GM12892 (cell line): ENCODE measurements at regions not wholly inside any gene's neighbourhood (a gene's known extent, or its start where the extent isn't known, plus 50 kb on each side); places are given as distances from the start of the nearest gene placed in this dataset.

Source experiments
- DNase-seq: peaks from one replicate; pipeline ENCODE4 v3.0.0; 2011; ENCODE audit not compliant: insufficient read length
- FAIRE-seq: peaks from 2 replicates; lab custom pipeline; 2011; peaks lifted over from hg19 to GRCh38; lab: Jason Lieb, UNC
- POLR2A ChIP-seq: IDR thresholded peaks from 2 replicates; pipeline ENCODE4 v1.6.1; 2011; ENCODE audit warnings: low read depth, low read length, control low read depth
- POLR2AphosphoS5 ChIP-seq: IDR thresholded peaks from 2 replicates; pipeline ENCODE4 v1.6.1; 2011; ENCODE audit warnings: low read depth, low read length, control low read depth
- TAF1 ChIP-seq: IDR thresholded peaks from 2 replicates; pipeline ENCODE4 v1.6.1; 2011; ENCODE audit warnings: low read depth, mild to moderate bottlenecking, control low read depth, low read length, borderline replicate concordance

- FAIRE-seq: no peak
- DNase-seq: no peak
- TF ChIP-seq POLR2A (no peak), TAF1 (no peak), POLR2AphosphoS5 (no peak)
Measured at GRCh38 chr14:76264384-76264783, 111.6 kb upstream of the ESRRB start.

GRCh38 chr14:76267322-76268046, 108.5 kb upstream of the ESRRB start:
- TF ChIP-seq TAF1 (no peak), POLR2AphosphoS5 (no peak), POLR2A (no peak)
- FAIRE-seq (peak; percentile 78), DNase-seq (peak; percentile 39)

- FAIRE-seq (no peak), DNase-seq (no peak)
- TF ChIP-seq TAF1 (no peak), POLR2AphosphoS5 (no peak), POLR2A (no peak)
Measured at GRCh38 chr14:76268047-76268431, 107.9 kb upstream of the ESRRB start.

GRCh38 chr14:76268700-76269099, 107.2 kb upstream of the ESRRB start:
- no peak for FAIRE-seq
- no peak for TF ChIP-seq POLR2AphosphoS5
- TF ChIP-seq TAF1: no peak
- TF ChIP-seq POLR2A: no peak
- no peak for DNase-seq

GRCh38 chr14:76271041-76271755, 104.7 kb upstream of the ESRRB start:
- no peak for DNase-seq
- TF ChIP-seq POLR2A (no peak), POLR2AphosphoS5 (no peak), TAF1 (no peak)

GRCh38 chr14:76272349-76272748, 103.6 kb upstream of the ESRRB start:
- DNase-seq: no peak
- no peak for FAIRE-seq
- no peak for TF ChIP-seq TAF1
- TF ChIP-seq POLR2AphosphoS5: no peak
- TF ChIP-seq POLR2A: no peak

More at GRCh38 chr14:76271041-76271755, 104.7 kb upstream of the ESRRB start:
- FAIRE-seq: no peak

GRCh38 chr14:76272774-76273173, 103.2 kb upstream of the ESRRB start:
- TF ChIP-seq TAF1 (no peak), POLR2A (no peak), POLR2AphosphoS5 (no peak)
- FAIRE-seq (no peak), DNase-seq (no peak)

GRCh38 chr14:76273346-76273745, 102.6 kb upstream of the ESRRB start:
- DNase-seq (no peak), FAIRE-seq (no peak)
- TF ChIP-seq POLR2A: no peak
- TF ChIP-seq POLR2AphosphoS5: no peak
- no peak for TF ChIP-seq TAF1

GRCh38 chr14:76274324-76274723, 101.6 kb upstream of the ESRRB start:
- no peak for TF ChIP-seq POLR2AphosphoS5
- FAIRE-seq: no peak
- DNase-seq: no peak

- FAIRE-seq (no peak), DNase-seq (no peak)
- TF ChIP-seq TAF1: no peak
- no peak for TF ChIP-seq POLR2A
- TF ChIP-seq POLR2AphosphoS5: no peak
Measured at GRCh38 chr14:76277586-76278130, 98.3 kb upstream of the ESRRB start.

GRCh38 chr14:76280221-76280620, 95.7 kb upstream of the ESRRB start:
- DNase-seq (no peak), FAIRE-seq (no peak)
- no peak for TF ChIP-seq POLR2A
- no peak for TF ChIP-seq POLR2AphosphoS5
- no peak for TF ChIP-seq TAF1

- no peak for FAIRE-seq
- DNase-seq: no peak
- TF ChIP-seq POLR2AphosphoS5 (no peak), POLR2A (no peak), TAF1 (no peak)
Measured at GRCh38 chr14:76282581-76282980, 93.4 kb upstream of the ESRRB start.
